Loucy (cell line): ENCODE measurements at regions not wholly inside any gene's neighbourhood (a gene's known extent, or its start where the extent isn't known, plus 50 kb on each side); places are given as distances from the start of the nearest gene placed in this dataset.

Experiments used
- H2AFZ ChIP-seq: fragments of 200-600 bp; sonication (generic); 2 replicates; pipeline ENCODE4 v1.6.0; 2016; ENCODE audit warnings: antibody characterized with exemption, mild to moderate bottlenecking, low read length, moderate library complexity
- H3F3A ChIP-seq: fragments of 200-600 bp; 2 replicates; pipeline ENCODE4 v1.6.0; 2016; ENCODE audit warnings: antibody characterized with exemption, low read depth, mild to moderate bottlenecking
- H3K27me3 ChIP-seq: fragments of 200-600 bp; sonication (generic); 2 replicates; pipeline ENCODE4 v1.6.1; 2014; ENCODE audit warnings: low read length, mild to moderate bottlenecking; ENCODE audit not compliant: insufficient read depth, poor library complexity, severe bottlenecking
- H3K36me3 ChIP-seq: fragments of 200-600 bp; sonication (generic); 2 replicates; pipeline ENCODE4 v1.6.1; 2016; ENCODE audit warnings: low read length; ENCODE audit not compliant: insufficient read depth
- H3K4me1 ChIP-seq: fragments of 200-600 bp; sonication (generic); 2 replicates; pipeline ENCODE4 v1.5.1; 2014; ENCODE audit warnings: low read length, mild to moderate bottlenecking; ENCODE audit not compliant: insufficient read depth, poor library complexity, severe bottlenecking
- H3K4me2 ChIP-seq: fragments of 200-600 bp; sonication (generic); 2 replicates; pipeline ENCODE4 v1.6.0; 2014; ENCODE audit warnings: antibody characterized with exemption, low read length, low read depth, mild to moderate bottlenecking; ENCODE audit not compliant: poor library complexity, severe bottlenecking
- H3K4me3 ChIP-seq: fragments of 200-600 bp; sonication (generic); 2 replicates; pipeline ENCODE4 v1.5.1; 2014; ENCODE audit warnings: low read length, mild to moderate bottlenecking, mixed read lengths; ENCODE audit not compliant: poor library complexity, severe bottlenecking
- H3K79me2 ChIP-seq: fragments of 200-600 bp; sonication (generic); 2 replicates; pipeline ENCODE4 v1.6.1; 2014; ENCODE audit warnings: low read length; ENCODE audit not compliant: insufficient read depth
- H3K9ac ChIP-seq: fragments of 200-600 bp; sonication (generic); 2 replicates; pipeline ENCODE4 v1.6.0; 2014; ENCODE audit warnings: mild to moderate bottlenecking, low read depth, low read length, moderate library complexity; ENCODE audit not compliant: poor library complexity, severe bottlenecking
- H3K9me2 ChIP-seq: fragments of 200-600 bp; sonication (generic); replicated peaks from 2 replicates; pipeline ENCODE4 v1.6.1; 2016; ENCODE audit warnings: low read depth, low read length, mixed read lengths
- H3K9me3 ChIP-seq: fragments of 200-600 bp; sonication (generic); 2 replicates; pipeline ENCODE4 v1.6.1; 2014; ENCODE audit warnings: mild to moderate bottlenecking, antibody characterized with exemption, low read length, low read depth; ENCODE audit not compliant: insufficient read depth
- H4K20me1 ChIP-seq: fragments of 200-600 bp; sonication (generic); 2 replicates; pipeline ENCODE4 v1.6.0; 2014; ENCODE audit warnings: antibody characterized with exemption, low read length, mild to moderate bottlenecking; ENCODE audit not compliant: insufficient read depth, poor library complexity, severe bottlenecking
- CTCF ChIP-seq: fragments of 200-600 bp; sonication (generic); conservative IDR thresholded peaks from 2 replicates; pipeline ENCODE4 v1.5.1; 2014; ENCODE audit warnings: mild to moderate bottlenecking, antibody characterized with exemption, low read length
- EZH2phosphoT487 ChIP-seq: fragments of 200-600 bp; IDR thresholded peaks from 2 replicates; pipeline ENCODE4 v1.6.1; 2018; ENCODE audit warnings: antibody characterized with exemption, mild to moderate bottlenecking, moderate library complexity, borderline replicate concordance

GRCh38 chr1:82386365-82387011 lies 585.8 kb downstream of the ADGRL2 start:
- H3K4me1 ChIP-seq: no peaks in the 10 kb centered on the region
- no peaks in the 10 kb centered on the region for H3K9me3 ChIP-seq
- H3K79me2 ChIP-seq: no peaks in the 10 kb centered on the region
- H4K20me1 ChIP-seq: no peaks in the 10 kb centered on the region
- TF ChIP-seq EZH2phosphoT487 (no peak), CTCF (no peak)
- no peaks in the 10 kb centered on the region for H3K36me3 ChIP-seq
- no peak overlapping the region for H3K9ac ChIP-seq
- H3K4me3 ChIP-seq: no peak overlapping the region
- H3K9me2 ChIP-seq: no peaks in the 10 kb centered on the region
- no peak overlapping the region for H2AFZ ChIP-seq
- H3K27me3 ChIP-seq: no peaks in the 10 kb centered on the region
- no peaks in the 10 kb centered on the region for H3F3A ChIP-seq
- H3K4me2 ChIP-seq: no peak overlapping the region

- no peak overlapping the region for H3K4me3 ChIP-seq
- no peaks in the 10 kb centered on the region for H4K20me1 ChIP-seq
- H3K9me3 ChIP-seq: no peaks in the 10 kb centered on the region
- no peaks in the 10 kb centered on the region for H3K4me1 ChIP-seq
- H3K27me3 ChIP-seq: no peaks in the 10 kb centered on the region
- no peak overlapping the region for H3K9ac ChIP-seq
- H3K4me2 ChIP-seq: no peak overlapping the region
- H2AFZ ChIP-seq: no peak overlapping the region
- H3F3A ChIP-seq: no peaks in the 10 kb centered on the region
- H3K9me2 ChIP-seq: no peaks in the 10 kb centered on the region
- H3K36me3 ChIP-seq: no peaks in the 10 kb centered on the region
- TF ChIP-seq EZH2phosphoT487 (no peak), CTCF (no peak)
- no peaks in the 10 kb centered on the region for H3K79me2 ChIP-seq
Observed at GRCh38 chr1:82384776-82385175, 584.0 kb downstream of the ADGRL2 start.

- H3K9me2 ChIP-seq: no peaks in the 10 kb centered on the region
- TF ChIP-seq CTCF: peak; percentile 25; the same call in 1 of the 2 replicates
- TF ChIP-seq EZH2phosphoT487: no peak
- no peak overlapping the region for H3K4me2 ChIP-seq
- no peaks in the 10 kb centered on the region for H3K36me3 ChIP-seq
- no peak overlapping the region for H3K9ac ChIP-seq
- no peaks in the 10 kb centered on the region for H4K20me1 ChIP-seq
- no peaks in the 10 kb centered on the region for H3K79me2 ChIP-seq
- no peaks in the 10 kb centered on the region for H3K4me1 ChIP-seq
- H3K27me3 ChIP-seq: no peaks in the 10 kb centered on the region
- H3F3A ChIP-seq: no peaks in the 10 kb centered on the region
- no peak overlapping the region for H3K4me3 ChIP-seq
- H3K9me3 ChIP-seq: no peaks in the 10 kb centered on the region
- no peak overlapping the region for H2AFZ ChIP-seq
Observed at GRCh38 chr1:82377201-82377884, 576.6 kb downstream of the ADGRL2 start.
